CD4-positive, alpha-beta T cell treated with Interleukin-6 at 100 ng/mL for 8 hours (primary cell): ENCODE measurements at regions not wholly inside any gene's neighbourhood (a gene's known extent, or its start where the extent isn't known, plus 50 kb on each side); places are given as distances from the start of the nearest gene placed in this dataset.

Experiments
- DNase-seq: peaks from one replicate; pipeline ENCODE4 v3.0.0-alpha.2; 2020; ENCODE audit warnings: mixed read lengths, low spot score

DNA sequence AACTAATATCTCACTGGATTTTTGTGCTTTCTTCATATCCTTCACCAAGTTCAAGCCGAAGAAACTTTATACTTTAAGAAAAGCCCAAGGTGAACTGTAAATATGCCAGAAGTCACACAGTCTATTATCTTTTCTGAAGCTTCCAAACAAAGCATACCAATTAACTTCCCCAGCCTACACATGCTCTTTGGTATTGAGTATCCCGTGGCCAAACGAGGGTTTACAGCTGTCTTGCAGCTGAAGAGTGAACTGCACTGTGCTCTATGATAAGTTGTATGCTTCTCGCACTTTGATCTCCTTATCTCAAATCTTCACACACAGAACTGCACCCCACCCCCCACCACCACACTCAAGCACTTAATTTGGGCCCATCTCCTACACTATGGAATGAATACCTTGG lies 215.6 kb upstream of the VEPH1 start:
- DNase-seq: no peak

DNA sequence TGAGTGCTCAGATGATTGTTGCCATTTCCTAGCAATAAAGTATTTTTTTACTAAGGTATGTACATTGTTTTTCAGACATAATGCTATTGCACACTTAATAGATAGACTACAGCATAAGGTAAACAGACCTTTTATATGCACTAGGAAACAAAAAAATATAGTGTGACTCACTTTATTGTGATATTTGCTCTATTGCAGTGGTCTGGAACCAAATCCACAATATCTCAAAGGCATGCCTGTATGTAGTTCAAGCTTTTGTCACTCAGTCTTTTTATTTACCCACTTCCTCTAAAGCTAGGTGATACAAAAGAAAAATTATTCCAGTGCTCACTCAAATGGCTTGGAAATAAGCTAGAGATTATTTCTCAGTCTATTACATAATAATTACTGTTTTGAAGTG lies 209.9 kb upstream of the VEPH1 start:
- DNase-seq: no peak

DNA sequence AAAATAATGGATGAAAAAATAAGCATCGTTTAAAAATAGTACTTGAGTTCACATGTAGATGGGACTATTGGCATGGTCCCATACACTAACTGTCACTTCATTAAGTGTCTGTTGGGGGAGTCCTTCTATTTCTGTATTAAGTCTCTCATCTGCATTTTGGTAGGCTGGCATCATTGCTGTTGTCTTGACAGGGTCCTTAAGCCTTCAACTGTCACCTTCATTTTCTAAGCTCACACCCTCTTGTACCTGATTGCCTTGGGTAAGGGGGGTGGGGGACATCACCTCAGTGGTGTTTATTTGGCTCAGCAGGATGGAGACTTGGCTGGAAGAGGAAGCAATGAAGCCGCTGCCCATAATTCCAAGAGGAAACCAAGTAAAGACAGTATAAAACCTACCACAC lies 202.0 kb upstream of the VEPH1 start:
- no peak for DNase-seq

DNA sequence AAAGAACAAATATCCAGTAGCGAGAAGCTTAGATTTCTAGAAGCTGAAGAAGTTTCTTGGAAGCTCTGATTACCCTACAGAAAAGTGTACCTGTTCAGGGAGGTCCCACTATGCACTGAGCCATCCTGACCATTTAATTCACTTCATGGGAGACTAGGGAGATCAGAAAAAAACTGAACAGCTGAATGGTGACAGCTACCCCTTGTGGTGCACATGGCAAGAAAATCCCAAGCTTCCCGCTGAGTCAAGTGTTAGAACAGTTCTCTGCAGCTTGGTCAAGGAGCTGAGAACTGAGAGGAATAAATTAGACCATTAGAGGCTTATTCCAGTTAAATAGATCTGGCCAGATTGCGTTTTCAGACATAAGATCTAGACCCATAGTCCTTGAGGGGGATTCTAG lies 197.2 kb upstream of the VEPH1 start:
- no peak for DNase-seq

DNA sequence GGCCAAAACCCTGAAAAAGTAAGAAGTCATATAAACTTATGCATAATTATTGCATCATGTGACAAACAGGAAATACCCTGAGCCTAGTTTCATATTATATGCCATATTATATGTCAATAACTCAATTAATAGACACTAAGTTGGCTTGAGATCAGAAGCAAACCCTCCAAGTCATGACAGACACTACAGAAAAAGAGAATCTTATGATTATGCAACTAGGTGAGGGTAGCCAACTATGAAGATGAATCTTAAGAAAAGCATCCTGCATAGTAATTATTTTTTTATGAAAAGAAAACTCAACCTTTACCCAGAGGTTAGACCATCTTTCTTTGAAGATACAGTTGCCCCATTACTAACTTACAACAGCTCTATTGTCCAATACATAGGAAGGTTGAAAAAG lies 192.4 kb upstream of the VEPH1 start:
- no peak for DNase-seq

DNA sequence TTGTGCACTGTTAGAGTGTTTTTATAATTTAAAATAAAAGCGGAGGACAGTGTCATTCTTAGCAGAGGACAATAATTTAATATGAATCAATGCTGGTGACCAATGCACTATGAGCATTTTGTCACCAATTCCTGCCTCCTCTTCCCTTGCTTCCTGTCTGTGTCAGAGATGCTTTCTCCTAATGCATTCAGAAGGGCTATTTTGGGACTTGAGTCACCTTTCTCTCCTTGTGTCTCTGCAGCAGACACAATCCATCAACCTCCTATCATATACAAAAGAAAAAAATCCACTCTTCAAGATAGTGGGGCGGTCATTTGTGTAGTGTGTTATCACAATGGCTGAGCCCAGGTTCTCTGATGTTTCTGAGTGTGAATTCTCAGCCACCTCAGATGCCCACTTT lies 191.9 kb upstream of the VEPH1 start:
- DNase-seq: no peak

DNA sequence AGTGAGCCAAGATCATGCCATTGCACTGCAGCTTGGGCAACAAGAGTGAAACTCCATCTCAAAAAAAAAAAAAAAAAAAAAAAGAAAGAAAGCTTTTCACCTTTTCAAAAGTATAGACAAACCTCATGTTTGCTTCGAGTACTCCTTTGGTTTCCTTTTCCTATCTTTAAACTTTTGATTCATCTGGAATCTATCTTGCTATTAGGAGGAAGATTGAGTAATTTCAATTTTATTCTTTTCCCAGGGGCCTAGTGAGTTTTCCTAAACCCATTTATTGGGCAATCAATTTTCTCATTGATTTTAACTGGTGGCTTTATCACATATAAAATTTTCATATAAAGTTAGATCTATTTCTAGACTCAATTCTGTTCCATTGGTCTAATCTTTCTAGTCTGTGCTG lies 190.5 kb upstream of the VEPH1 start:
- no peak for DNase-seq

DNA sequence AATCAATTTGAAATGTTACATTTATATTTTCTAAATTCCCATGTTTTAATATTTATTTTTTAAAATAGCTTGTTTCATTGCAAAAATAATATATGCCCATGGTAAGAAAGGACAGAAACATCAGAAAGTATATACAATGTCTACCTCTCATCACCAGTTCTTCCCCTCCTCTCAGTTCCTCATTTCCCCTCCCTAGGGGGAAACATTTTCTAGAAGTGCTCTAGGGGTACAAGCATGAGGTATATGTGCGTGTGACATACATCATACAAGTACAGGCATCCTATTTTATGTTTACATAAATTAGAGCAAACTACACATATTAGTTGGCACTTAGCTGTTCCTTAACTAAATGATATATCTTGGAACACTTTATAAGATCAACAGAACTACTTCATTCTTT lies 189.3 kb upstream of the VEPH1 start:
- DNase-seq: no peak

DNA sequence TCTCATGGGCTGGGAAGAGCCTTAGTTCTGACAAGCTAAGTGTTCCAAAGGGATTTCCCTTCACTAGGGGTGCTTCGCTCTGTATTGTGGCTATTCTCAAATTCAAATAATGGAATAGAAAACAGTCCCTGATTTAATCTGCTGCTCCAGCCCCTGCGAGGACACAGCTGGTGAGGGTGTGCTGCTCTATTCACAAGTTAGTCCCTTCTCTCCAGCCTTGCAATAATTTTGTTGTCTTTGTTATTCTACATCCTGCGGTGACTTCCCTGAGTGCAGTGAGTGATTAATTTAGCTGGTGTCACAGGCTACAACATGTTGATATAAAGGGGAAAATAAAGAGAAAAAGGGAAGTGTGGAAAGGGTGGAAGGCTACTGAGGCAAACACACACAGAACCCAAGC lies 180.5 kb upstream of the VEPH1 start:
- DNase-seq: no peak

DNA sequence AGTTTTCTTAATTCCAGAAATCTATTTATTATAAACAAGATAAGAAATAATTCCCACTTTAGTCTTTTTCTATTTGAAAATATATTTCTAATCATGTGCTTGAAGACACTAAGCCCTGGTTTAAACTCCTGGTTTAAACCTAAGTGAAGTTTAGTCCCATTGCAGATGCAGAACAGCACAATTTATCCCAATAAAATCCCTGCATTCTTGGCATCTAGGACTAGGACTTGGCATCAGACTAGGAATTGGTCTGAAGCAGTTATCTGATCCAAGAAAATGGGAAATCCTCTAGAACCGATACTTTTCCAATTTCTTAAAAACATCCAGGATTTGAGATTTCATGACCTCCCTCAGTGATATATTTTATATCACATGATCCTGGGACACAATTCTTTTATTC lies 168.8 kb upstream of the VEPH1 start:
- no peak for DNase-seq

DNA sequence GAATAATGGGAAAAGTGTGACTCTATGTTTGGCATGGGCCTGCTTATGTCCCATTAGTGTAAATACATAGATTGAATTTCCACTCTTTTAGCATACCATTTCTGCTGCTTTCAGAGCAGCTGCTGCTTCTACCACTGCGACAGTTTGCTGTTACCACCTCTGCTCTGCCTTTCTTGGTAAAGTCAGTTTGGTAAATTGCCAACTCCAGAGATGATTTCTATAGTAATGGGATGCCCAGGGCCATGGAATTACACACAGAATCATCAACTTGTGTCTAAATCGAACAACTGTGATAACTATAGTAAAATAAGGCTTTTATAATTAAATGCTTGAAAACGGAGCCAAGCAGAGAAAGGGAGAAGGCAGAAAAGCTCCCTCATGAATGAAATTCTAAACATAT lies 168.4 kb upstream of the VEPH1 start:
- DNase-seq: no peak

DNA sequence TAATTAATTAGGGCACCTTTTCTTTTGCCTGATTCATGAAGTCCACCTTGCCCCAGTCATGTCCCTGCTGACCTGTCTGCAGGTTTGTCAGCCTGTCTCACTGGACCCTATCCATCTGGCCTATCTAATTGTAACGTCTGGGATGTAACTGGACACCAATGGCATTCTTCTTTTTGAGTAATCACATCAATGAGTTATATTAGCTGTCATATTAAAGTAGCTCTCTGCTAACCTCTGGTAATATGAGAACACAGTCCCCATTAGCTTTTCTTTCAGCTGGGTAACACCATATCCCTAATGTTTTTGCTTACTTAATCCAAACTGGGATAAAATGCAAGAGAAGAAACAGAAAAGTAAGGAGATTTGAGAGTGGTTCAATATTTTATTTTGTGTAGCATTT lies 166.2 kb upstream of the VEPH1 start:
- DNase-seq: no peak

DNA sequence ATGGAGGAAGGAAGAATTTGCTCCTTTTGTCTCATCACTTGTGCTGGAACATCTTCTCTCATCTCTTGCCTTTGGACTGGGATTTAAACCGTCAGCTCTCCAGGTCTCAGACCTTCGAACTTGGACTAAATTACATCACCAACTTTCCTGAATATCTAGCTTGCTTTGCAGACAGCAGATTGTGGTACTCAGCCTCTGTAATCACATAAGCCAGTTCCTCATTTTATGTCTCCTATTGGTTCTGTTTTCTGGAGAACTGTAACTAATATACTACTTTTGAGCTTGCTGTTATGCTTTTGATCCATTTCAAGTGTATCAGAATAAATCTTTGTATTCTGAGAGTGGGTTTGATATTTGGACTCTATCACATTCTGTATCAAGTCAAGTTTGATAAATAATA lies 164.3 kb upstream of the VEPH1 start:
- DNase-seq: no peak

DNA sequence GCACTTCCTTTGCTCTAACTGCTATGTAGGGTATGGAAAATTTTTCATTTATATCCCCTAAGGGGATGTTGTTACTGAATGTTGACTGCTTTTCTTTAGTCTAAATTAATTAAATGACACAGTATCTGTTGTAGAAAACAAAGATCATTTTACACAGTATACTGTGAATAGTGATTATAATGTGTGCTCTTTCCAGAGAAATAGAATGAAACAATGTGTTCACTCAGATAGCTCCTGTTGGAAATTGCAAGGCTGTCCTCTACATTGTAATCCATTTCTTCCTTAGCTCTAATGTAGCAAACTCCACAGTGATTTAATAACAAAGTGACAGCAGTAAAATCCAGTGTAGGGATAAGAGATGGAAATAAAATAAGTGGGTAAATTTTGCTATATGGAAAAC lies 159.0 kb upstream of the VEPH1 start:
- DNase-seq: no peak

DNA sequence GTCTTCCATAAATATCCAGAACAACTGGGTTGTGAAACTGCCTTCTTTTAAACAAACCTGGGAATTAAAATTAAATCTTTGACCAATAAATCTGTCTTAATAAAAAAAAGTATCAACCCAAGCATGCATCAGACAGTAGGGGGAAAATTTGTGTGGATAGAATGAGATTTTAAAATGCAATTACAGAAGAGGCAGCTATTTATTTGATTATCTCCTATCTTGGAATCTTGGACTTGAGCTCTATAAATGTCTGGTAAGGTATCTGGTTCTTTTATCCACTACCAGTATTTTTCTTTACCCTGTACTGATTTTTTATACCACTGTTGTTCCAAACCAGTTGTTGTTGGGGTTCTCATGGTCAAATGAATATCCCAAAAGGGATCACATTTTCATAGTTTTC lies 157.6 kb upstream of the VEPH1 start:
- no peak for DNase-seq

DNA sequence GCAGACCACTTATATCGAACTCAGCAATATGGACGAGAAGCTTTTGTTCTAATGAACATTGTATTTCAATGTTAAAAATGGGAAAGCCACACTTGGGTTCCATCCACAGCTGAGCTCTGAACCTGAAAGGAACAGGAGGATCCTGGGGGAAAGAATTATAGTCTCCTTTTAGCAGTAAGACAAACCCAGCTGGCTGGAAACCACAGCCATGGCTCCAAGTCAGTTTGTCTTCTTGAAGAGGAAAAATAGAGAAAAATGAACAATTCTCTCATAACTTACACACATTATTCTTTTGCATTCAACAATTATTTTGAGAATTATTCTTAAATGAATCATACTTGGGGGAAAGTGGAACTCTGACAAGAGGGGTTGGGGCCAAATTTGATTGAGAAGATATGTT lies 149.2 kb upstream of the VEPH1 start:
- no peak for DNase-seq

DNA sequence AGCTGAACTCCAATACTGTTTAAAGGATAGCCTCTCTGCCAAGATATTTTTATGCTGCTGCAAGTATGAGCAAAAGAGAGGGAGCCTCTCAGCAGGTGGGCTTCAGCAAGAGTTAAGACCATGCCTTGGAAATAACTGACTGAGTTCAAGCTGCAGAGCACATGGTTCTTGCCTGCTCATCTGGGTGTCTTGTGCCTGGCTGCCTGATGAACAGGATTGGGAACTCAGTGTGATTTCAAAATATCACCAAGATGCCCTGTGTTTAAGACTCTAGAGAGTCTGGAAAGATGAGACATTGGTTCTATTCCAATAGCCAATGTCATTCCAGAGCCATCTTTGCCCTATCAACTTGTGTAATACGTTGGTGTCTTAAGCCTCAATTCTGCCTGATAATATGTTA lies 147.5 kb upstream of the VEPH1 start:
- no peak for DNase-seq

DNA sequence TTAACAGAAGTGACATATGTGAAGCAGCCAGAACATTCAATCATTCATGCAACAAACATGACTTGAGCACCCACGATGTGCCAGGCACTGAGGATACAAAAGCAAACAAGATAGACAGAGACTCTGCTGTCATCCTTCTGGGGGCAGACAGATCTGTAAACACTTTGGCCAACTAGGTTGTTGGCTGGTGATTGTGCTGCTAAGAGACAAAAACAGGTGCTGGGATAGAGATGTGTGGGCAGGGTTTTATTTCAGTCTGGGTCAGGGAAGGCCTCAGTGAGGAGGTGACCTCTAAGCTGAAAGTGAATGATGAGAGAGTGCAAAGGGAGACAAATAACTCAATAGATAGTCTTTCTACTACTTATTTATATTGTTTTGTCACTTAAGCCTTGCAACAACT lies 147.0 kb upstream of the VEPH1 start:
- no peak for DNase-seq

DNA sequence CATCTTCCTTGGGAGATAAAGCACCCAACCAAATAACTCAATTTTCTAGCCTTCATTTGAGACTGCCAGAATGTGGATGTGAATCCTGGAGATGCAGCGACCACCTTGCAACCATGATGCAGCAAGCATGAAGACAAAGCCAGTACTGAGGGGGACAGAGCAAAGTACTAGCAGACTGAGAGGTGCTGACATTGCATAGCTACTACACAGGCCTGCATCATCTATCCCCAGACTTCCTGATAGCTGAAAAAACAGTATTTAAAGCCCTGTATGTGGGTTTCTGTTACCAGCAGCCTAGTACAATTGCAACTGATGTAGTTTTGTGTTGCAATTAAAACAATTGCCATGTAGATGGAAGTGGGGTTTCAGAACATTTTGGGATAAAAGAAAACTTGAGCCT lies 146.3 kb upstream of the VEPH1 start:
- no peak for DNase-seq

DNA sequence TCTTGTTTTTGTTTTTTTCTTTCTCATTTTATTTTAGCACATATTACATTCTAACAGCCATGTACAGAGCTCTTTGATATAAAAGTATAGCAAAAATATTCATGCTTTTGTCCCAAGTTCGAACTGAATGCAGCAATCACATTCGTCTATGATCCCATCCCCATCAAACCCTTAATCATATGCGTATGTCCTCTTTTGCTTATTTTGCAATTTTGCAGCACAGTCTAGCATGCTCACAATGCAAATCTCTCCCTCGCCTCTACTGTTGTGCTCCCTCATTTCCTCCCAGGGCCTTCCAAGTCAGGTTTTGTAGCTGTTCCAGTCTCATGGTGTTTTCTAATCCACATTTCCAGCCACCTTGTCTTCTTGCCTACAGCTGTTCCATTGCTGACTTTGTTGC lies 144.6 kb upstream of the VEPH1 start:
- DNase-seq: no peak

DNA sequence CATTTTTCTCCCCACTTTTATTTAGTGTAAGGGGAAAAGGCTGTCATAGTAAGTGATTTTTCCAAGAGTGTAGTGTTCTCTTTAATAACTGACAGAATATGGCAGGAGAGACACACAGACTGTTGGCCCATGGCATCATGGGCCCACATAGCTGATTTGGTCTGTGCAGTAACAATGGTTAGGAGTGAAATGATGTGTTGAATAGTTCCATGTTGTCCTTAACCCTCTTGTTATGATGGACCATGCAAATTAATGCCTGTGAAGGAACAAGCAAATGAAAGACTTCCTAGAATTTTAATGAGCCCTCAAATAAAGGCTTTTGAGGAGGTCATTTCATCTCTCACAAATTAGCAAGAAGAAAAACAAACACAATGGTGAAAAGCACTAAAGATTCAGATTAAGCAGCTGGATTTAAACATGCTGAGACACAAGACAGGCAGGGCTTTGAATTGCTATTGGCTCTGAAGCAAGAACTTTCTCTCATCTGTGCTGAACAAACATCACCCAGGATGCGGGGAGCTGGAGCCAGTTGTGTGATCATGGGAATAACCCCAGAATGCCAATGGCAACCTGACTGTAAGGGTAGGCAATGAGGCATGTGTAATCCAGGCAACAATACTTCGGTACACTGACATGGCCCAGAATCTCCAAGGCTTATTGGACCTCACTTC lies 136.7 kb upstream of the VEPH1 start:
- no peak for DNase-seq

DNA sequence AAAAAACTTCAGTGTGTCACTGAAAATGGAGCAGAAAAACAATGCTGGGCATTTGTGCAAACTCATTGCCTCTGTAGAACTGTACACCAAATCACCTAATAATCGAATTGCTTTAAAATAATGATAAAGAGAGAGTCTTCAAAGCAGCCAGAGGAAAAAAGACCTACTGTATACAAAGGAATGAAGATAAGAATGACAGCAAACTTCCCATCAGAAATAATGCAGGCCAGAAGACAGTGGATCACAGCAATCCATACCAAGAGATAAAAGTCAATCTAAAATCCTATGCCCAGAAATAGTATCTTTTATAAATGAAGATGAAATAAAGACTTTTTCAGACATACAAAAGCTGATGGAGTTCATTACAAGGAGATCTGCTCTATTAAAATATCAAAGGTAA lies 134.7 kb upstream of the VEPH1 start:
- DNase-seq: no peak

DNA sequence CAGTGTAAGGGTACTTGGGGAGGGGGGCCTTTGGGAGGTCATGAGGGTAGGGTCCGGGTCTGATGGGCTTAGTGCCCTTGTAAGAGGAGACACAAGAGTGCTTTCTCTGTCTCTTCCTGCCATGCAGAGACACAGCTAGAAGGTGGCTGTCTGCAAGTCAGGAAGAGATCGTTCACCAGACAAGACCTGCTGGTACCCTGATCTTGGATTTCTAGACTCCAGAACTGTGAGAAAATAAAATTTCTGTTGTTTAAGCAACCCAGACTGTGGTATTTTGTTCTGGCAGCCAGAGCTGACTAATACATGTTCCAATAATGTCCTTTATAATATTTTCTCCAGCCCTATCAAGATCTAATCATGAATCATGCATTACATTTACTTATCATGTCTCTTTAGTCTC lies 130.0 kb upstream of the VEPH1 start:
- no peak for DNase-seq

DNA sequence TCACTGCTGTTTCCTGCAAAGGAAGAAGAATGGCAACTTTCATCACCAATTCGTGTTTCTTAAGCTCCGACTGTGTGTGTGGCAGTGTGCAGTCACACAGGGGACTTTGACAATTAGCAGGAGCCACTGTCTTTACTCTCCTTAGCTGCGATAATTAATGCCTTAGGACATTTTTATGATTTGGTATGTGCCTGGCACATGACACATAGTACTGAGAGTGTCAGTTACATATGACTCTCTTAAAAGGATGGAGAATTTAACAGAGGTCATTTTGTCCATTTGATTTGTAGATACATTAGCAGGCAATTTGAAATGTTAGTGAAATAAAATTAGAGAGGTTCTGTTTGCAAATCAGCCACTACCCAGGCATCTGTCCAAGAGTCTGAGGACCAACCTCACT lies 128.9 kb upstream of the VEPH1 start:
- no peak for DNase-seq

DNA sequence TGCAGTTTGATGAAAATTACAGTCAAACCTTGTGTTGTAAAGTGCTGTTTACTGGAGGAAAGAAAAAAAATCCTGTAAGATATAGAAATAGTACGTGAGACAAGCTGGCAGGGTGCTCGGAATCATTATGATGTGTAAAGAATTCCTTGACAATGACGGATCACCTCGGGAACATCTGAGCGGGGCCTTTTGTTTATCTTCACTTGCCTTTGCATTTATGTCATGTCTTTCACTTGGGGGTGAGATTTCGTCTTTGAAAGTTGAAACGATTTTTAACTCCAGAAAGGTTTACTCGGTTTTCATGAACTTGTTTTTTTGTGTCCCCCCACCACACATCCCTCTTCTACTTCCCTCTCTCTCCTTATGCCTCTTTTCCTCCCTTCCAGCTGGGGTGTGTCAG lies 128.3 kb upstream of the VEPH1 start:
- DNase-seq: no peak
